Fibroblast of mammary gland (primary cell): ENCODE measurements at regions not wholly inside any gene's neighbourhood (a gene's known extent, or its start where the extent isn't known, plus 50 kb on each side); places are given as distances from the start of the nearest gene placed in this dataset.

Experiments used
- DNase-seq: peaks from one replicate; pipeline ENCODE4 v3.0.0-alpha.2; 2010; ENCODE audit warnings: low read depth
- H3K4me3 ChIP-seq: 2 replicates; pipeline ENCODE4 v1.5.1; 2011; ENCODE audit warnings: low read depth, mild to moderate bottlenecking, low read length, moderate library complexity; ENCODE audit not compliant: control insufficient read depth
- TF ChIP-seq, protein P1 (sequence below): conservative IDR thresholded peaks from 2 replicates; pipeline ENCODE4 v1.5.1; 2011; ENCODE audit warnings: low read depth, low read length, inconsistent platforms; ENCODE audit not compliant: control insufficient read depth, insufficient read depth

- TF ChIP-seq, protein P1, sequence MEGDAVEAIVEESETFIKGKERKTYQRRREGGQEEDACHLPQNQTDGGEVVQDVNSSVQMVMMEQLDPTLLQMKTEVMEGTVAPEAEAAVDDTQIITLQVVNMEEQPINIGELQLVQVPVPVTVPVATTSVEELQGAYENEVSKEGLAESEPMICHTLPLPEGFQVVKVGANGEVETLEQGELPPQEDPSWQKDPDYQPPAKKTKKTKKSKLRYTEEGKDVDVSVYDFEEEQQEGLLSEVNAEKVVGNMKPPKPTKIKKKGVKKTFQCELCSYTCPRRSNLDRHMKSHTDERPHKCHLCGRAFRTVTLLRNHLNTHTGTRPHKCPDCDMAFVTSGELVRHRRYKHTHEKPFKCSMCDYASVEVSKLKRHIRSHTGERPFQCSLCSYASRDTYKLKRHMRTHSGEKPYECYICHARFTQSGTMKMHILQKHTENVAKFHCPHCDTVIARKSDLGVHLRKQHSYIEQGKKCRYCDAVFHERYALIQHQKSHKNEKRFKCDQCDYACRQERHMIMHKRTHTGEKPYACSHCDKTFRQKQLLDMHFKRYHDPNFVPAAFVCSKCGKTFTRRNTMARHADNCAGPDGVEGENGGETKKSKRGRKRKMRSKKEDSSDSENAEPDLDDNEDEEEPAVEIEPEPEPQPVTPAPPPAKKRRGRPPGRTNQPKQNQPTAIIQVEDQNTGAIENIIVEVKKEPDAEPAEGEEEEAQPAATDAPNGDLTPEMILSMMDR = no peak
- no peak overlapping the region for H3K4me3 ChIP-seq
- DNase-seq = no peak
Observed at GRCh38 chr10:43960981-43961380, 312.3 kb upstream of the ZNF32 start.

GRCh38 chr10:43960477-43960876 lies 311.8 kb upstream of the ZNF32 start:
- DNase-seq = no peak
- H3K4me3 ChIP-seq = no peak overlapping the region
- TF ChIP-seq, protein P1 = no peak

GRCh38 chr10:43960135-43960415 lies 311.4 kb upstream of the ZNF32 start:
- H3K4me3 ChIP-seq = no peak overlapping the region
- DNase-seq = no peak
- TF ChIP-seq, protein P1 = no peak

DNA sequence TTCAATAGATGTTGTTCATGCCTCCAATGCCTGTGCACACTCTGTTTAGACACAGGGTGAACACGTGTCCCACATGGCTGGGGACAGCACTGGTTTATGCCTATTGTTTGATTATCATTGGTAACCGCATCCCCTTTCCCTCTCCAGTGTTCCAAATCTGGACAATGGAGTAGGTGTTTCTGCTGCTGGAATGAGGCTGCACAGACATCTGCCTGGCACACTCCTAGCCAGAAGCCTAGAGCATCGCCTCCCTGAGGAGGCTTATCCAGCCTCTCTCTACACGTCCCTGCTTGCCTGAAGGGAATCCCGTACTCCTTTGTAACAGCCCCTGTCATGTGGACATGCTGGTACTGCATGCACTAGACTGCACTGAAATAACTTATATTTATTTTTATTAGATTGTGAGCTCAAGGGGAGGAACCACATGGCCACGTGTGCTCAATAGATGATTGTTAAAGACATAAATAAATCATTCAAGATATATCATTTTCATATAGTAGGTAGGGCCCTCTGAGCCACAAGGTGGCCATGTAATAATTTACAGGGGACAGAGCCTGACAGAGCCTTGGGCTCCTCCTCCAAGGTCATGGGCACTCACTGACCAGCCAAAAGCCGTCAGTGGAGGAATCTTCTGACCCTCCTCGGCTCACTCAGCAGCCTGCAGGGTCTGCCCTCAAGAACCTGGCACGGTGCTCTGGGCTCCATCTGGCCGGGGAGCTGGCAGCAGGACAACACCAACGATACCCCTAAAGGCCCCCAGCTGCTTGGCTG lies 310.9 kb upstream of the ZNF32 start:
- TF ChIP-seq, protein P1 = no peak
- DNase-seq = no peak
- H3K4me3 ChIP-seq = no peak overlapping the region

DNA sequence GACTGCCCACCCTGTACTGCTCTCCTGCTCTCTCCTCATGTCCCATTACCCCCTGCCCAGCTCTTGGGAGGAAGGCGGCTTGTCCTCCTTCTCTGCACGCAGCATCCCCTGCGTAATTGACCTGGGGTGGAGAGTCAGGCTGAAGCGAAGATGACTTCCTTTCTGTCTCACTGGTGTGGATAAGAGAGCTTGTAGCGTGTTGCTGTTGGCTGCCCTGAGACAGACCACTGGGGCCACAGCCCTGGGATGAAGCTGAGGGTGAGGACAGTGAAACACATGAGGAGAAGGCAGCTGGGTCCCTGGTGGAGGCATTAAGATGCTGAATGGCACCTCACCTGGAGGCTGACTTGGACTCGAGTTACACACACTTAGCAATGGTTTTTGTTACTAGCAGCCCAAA lies 310.3 kb upstream of the ZNF32 start:
- TF ChIP-seq, protein P1 = no peak
- no peak for DNase-seq
- no peak overlapping the region for H3K4me3 ChIP-seq

DNA sequence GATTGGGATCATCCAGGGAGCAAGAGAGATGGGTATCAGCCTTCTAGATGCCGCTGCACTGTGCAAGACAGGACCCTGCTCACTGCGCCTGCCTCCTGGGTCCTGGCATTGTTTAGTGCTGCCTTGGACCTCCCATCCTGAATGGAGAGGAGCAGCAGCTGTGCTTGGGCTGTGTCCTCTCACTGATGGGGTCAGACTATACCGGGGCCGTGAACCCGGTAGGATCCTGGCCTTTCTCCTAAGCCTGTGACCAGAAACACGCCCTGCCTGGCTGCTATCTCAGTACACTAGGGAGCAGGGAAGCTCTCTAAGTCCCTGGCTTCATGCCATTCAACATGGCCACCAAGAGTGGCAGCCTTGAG lies 309.4 kb upstream of the ZNF32 start:
- TF ChIP-seq, protein P1 = no peak
- DNase-seq = no peak
- H3K4me3 ChIP-seq = no peak overlapping the region
